Loucy (cell line): ENCODE measurements at regions not wholly inside any gene's neighbourhood (a gene's known extent, or its start where the extent isn't known, plus 50 kb on each side); places are given as distances from the start of the nearest gene placed in this dataset.

Experiments
- EZH2phosphoT487 ChIP-seq: fragments of 200-600 bp; IDR thresholded peaks from 2 replicates; pipeline ENCODE4 v1.6.1; 2018; ENCODE audit warnings: antibody characterized with exemption, mild to moderate bottlenecking, moderate library complexity, borderline replicate concordance
- TF ChIP-seq, protein P1 (sequence below): fragments of 200-600 bp; sonication (generic); conservative IDR thresholded peaks from 2 replicates; pipeline ENCODE4 v1.5.1; 2014; ENCODE audit warnings: mild to moderate bottlenecking, antibody characterized with exemption, low read length

DNA sequence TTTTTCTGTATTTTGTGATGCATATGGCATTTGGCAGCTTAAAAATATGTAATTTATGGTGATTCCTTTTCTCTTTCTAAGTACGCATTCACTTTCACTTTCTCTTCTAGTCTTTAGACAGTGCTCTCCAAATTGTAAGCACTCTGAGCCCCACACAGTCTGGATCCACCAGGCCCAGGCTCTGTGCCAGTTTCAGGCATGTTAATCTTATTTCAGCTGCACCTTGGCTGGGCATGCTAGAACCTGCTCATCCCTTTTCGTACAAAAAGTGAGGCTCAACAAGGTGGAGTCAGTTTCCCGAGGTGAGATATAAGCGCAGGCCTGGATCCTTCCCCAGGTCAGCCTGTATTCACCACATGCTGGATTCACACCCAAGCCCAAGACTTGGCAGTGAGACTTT lies 203.9 kb downstream of the MTX2 start:
- TF ChIP-seq, protein P1, sequence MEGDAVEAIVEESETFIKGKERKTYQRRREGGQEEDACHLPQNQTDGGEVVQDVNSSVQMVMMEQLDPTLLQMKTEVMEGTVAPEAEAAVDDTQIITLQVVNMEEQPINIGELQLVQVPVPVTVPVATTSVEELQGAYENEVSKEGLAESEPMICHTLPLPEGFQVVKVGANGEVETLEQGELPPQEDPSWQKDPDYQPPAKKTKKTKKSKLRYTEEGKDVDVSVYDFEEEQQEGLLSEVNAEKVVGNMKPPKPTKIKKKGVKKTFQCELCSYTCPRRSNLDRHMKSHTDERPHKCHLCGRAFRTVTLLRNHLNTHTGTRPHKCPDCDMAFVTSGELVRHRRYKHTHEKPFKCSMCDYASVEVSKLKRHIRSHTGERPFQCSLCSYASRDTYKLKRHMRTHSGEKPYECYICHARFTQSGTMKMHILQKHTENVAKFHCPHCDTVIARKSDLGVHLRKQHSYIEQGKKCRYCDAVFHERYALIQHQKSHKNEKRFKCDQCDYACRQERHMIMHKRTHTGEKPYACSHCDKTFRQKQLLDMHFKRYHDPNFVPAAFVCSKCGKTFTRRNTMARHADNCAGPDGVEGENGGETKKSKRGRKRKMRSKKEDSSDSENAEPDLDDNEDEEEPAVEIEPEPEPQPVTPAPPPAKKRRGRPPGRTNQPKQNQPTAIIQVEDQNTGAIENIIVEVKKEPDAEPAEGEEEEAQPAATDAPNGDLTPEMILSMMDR = no peak
- no peak for TF ChIP-seq EZH2phosphoT487
